GM12892 (cell line): ENCODE measurements at regions not wholly inside any gene's neighbourhood (a gene's known extent, or its start where the extent isn't known, plus 50 kb on each side); places are given as distances from the start of the nearest gene placed in this dataset.
"Not testable (repeated sequence)": the region's sequence is repeated elsewhere in the genome, so short reads cannot be mapped to it uniquely, and the experiment has no call there.

Experiments
- POLR2A ChIP-seq: IDR thresholded peaks from 2 replicates; pipeline ENCODE4 v1.6.1; 2011; ENCODE audit warnings: low read depth, low read length, control low read depth
- POLR2AphosphoS5 ChIP-seq: IDR thresholded peaks from 2 replicates; pipeline ENCODE4 v1.6.1; 2011; ENCODE audit warnings: low read depth, low read length, control low read depth
- TAF1 ChIP-seq: IDR thresholded peaks from 2 replicates; pipeline ENCODE4 v1.6.1; 2011; ENCODE audit warnings: low read depth, mild to moderate bottlenecking, control low read depth, low read length, borderline replicate concordance

DNA sequence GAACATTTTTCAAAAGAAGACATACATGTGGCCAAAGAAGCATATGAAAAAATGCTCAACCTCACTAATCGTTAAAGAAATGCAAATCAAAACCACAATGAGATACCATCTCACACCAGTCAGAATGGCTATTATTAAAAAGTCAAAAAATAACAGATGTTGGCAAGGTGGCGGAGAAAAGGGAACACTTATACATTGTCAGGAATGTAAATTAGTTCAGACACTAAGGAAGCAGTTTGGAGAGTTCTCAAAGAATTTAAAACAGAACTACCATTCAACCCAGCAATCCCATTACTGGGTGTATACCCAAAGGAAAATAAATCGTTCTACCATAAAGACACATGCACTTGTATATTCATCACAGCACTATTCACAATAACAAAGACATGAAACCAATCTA lies 106.9 kb downstream of the APTX start:
- TF ChIP-seq POLR2AphosphoS5, TAF1, POLR2A: not testable (repeated sequence)
